Parathyroid adenoma (tissue), 2 donors: ENCODE measurements at regions not wholly inside any gene's neighbourhood (a gene's known extent, or its start where the extent isn't known, plus 50 kb on each side); places are given as distances from the start of the nearest gene placed in this dataset.

Experiments used
- H2AFZ ChIP-seq: fragments of 300-600 bp; sonication (generic); one replicate; pipeline ENCODE4 v1.7.0; 2017; ENCODE audit warnings: antibody characterized with exemption, mild to moderate bottlenecking
- H3K27ac ChIP-seq: fragments of 300-600 bp; sonication (generic); one replicate; pipeline ENCODE4 v1.7.0; 2017
- H3K27me3 ChIP-seq: fragments of 300-600 bp; sonication (generic); one replicate; pipeline ENCODE4 v1.7.0; 2017; ENCODE audit warnings: low read length; ENCODE audit not compliant: control insufficient read depth, insufficient read depth
- H3K36me3 ChIP-seq: fragments of 300-600 bp; sonication (generic); one replicate; pipeline ENCODE4 v1.7.0; 2017; ENCODE audit warnings: low read length; ENCODE audit not compliant: control insufficient read depth, insufficient read depth
- H3K4me1 ChIP-seq: fragments of 300-600 bp; sonication (generic); one replicate; pipeline ENCODE4 v1.7.0; 2017; ENCODE audit warnings: control low read depth
- H3K4me2 ChIP-seq: fragments of 300-600 bp; sonication (generic); one replicate; pipeline ENCODE4 v1.7.0; 2017; ENCODE audit warnings: low read length
- H3K4me3 ChIP-seq: fragments of 300-600 bp; sonication (generic); one replicate; pipeline ENCODE4 v1.7.0; 2017; ENCODE audit warnings: low read depth, low read length
- H3K79me2 ChIP-seq: fragments of 300-600 bp; sonication (generic); one replicate; pipeline ENCODE4 v1.7.0; 2017; ENCODE audit warnings: control low read depth
- H3K9ac ChIP-seq: fragments of 300-600 bp; sonication (generic); one replicate; pipeline ENCODE4 v1.7.0; 2017; ENCODE audit warnings: mild to moderate bottlenecking
- H3K9me3 ChIP-seq: fragments of 300-600 bp; sonication (generic); one replicate; pipeline ENCODE4 v1.7.0; 2017; ENCODE audit warnings: low read length; ENCODE audit not compliant: control insufficient read depth
- CTCF ChIP-seq: fragments of 300-600 bp; sonication (generic); IDR thresholded peaks from one replicate; pipeline ENCODE4 v1.7.0; 2017; ENCODE audit warnings: antibody characterized with exemption, mild to moderate bottlenecking
- donor health status: primary hyperparathyroidism.

- Histone ChIP-seq H3K9me3 (no peaks in the 10 kb centered on the region), H3K27ac (no peak overlapping the region), H3K9ac (no peak overlapping the region), H3K27me3 (no peaks in the 10 kb centered on the region), H2AFZ (no peak overlapping the region), H3K4me3 (no peak overlapping the region), H3K79me2 (no peaks in the 10 kb centered on the region), H3K4me2 (no peak overlapping the region), H3K4me1 (peaks cover 10% of the 10 kb centered on the region), H3K36me3 (no peaks in the 10 kb centered on the region)
- TF ChIP-seq CTCF: no peak
Measured at GRCh38 chr7:46387646-46388045, 466.6 kb upstream of the IGFBP3 start.

- no peak overlapping the region for H3K4me2 ChIP-seq
- H3K4me3 ChIP-seq: no peak overlapping the region
- H3K79me2 ChIP-seq: no peaks in the 10 kb centered on the region
- peaks cover 10% of the 10 kb centered on the region for H3K4me1 ChIP-seq
- no peak overlapping the region for H3K27ac ChIP-seq
- H3K27me3 ChIP-seq: no peaks in the 10 kb centered on the region
- H3K9ac ChIP-seq: no peak overlapping the region
- H3K36me3 ChIP-seq: no peaks in the 10 kb centered on the region
- no peak overlapping the region for H2AFZ ChIP-seq
- no peak for TF ChIP-seq CTCF
- H3K9me3 ChIP-seq: no peaks in the 10 kb centered on the region
Measured at GRCh38 chr7:46386428-46387399, 465.6 kb upstream of the IGFBP3 start.

- H3K4me3 ChIP-seq: no peak overlapping the region
- H3K27me3 ChIP-seq: no peaks in the 10 kb centered on the region
- TF ChIP-seq CTCF: no peak
- no peak overlapping the region for H2AFZ ChIP-seq
- H3K4me1 ChIP-seq: peaks cover 3% of the 10 kb centered on the region
- H3K27ac ChIP-seq: no peak overlapping the region
- H3K9me3 ChIP-seq: no peaks in the 10 kb centered on the region
- no peaks in the 10 kb centered on the region for H3K36me3 ChIP-seq
- H3K79me2 ChIP-seq: no peaks in the 10 kb centered on the region
- H3K4me2 ChIP-seq: no peak overlapping the region
- no peak overlapping the region for H3K9ac ChIP-seq
Measured at GRCh38 chr7:46385662-46386309, 464.7 kb upstream of the IGFBP3 start.

GRCh38 chr7:46383605-46384004, 462.5 kb upstream of the IGFBP3 start:
- no peak overlapping the region for H2AFZ ChIP-seq
- no peak for TF ChIP-seq CTCF
- no peaks in the 10 kb centered on the region for H3K36me3 ChIP-seq
- H3K4me2 ChIP-seq: no peak overlapping the region
- no peaks in the 10 kb centered on the region for H3K79me2 ChIP-seq
- no peaks in the 10 kb centered on the region for H3K27me3 ChIP-seq
- no peak overlapping the region for H3K9ac ChIP-seq
- no peak overlapping the region for H3K4me3 ChIP-seq
- H3K4me1 ChIP-seq: no peaks in the 10 kb centered on the region
- H3K9me3 ChIP-seq: no peaks in the 10 kb centered on the region
- H3K27ac ChIP-seq: peak overlapping the region; percentile 57
